ENCODE measurements at regions not wholly inside any gene's neighbourhood (a gene's known extent, or its start where the extent isn't known, plus 50 kb on each side); places are given as distances from the start of the nearest gene placed in this dataset.

- TF ChIP-seq, protein P1, sequence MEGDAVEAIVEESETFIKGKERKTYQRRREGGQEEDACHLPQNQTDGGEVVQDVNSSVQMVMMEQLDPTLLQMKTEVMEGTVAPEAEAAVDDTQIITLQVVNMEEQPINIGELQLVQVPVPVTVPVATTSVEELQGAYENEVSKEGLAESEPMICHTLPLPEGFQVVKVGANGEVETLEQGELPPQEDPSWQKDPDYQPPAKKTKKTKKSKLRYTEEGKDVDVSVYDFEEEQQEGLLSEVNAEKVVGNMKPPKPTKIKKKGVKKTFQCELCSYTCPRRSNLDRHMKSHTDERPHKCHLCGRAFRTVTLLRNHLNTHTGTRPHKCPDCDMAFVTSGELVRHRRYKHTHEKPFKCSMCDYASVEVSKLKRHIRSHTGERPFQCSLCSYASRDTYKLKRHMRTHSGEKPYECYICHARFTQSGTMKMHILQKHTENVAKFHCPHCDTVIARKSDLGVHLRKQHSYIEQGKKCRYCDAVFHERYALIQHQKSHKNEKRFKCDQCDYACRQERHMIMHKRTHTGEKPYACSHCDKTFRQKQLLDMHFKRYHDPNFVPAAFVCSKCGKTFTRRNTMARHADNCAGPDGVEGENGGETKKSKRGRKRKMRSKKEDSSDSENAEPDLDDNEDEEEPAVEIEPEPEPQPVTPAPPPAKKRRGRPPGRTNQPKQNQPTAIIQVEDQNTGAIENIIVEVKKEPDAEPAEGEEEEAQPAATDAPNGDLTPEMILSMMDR (IDR thresholded peaks at IDR 0.05 in 8 of 11, conservative IDR thresholded peaks at IDR 0.05 in 3 of 11): no peak
- no peak for TF ChIP-seq POLR2A (IDR thresholded peaks at IDR 0.05)
- TF ChIP-seq POLR2AphosphoS5 (IDR thresholded peaks at IDR 0.05): no peak
Observed at GRCh38 chr15:26033493-26033892, 170.4 kb upstream of the ATP10A start.
